ENCODE measurements at regions not wholly inside any gene's neighbourhood (a gene's known extent, or its start where the extent isn't known, plus 50 kb on each side); places are given as distances from the start of the nearest gene placed in this dataset.

- TF ChIP-seq TEAD4 (IDR thresholded peaks at IDR 0.05) (no peak), USF1 (IDR thresholded peaks at IDR 0.05) (no peak), NFIC (IDR thresholded peaks at IDR 0.05) (no peak), CEBPB (IDR thresholded peaks at IDR 0.05) (no peak), TCF12 (IDR thresholded peaks at IDR 0.05; ENCODE audit: low read depth) (no peak), YY1 (IDR thresholded peaks at IDR 0.05; ENCODE audit: low read depth) (no peak), CREB1 (IDR thresholded peaks at IDR 0.05; ENCODE audit: low read depth) (no peak), ZBTB7A (IDR thresholded peaks at IDR 0.05; ENCODE audit: low read depth) (no peak), EP300 (IDR thresholded peaks at IDR 0.05; ENCODE audit: borderline replicate concordance) (no peak), TAF1 (IDR thresholded peaks at IDR 0.05; ENCODE audit: low read depth) (no peak), EGR1 (IDR thresholded peaks at IDR 0.05) (no peak), RAD21 (IDR thresholded peaks at IDR 0.05; ENCODE audit: low read depth) (no peak), MAX (IDR thresholded peaks at IDR 0.05) (no peak), REST (IDR thresholded peaks at IDR 0.05; ENCODE audit: low read depth) (no peak), FOXM1 (IDR thresholded peaks at IDR 0.05; ENCODE audit: borderline replicate concordance, low read depth) (no peak)
These were observed 848.3 kb downstream of the METTL15 start for GRCh38 chr11:28956446-28956845.

GRCh38 chr11:28951191-28951590, 843.0 kb downstream of the METTL15 start:
- TF ChIP-seq CREB1 (IDR thresholded peaks at IDR 0.05; ENCODE audit: low read depth) (no peak), RAD21 (IDR thresholded peaks at IDR 0.05; ENCODE audit: low read depth) (no peak), EP300 (IDR thresholded peaks at IDR 0.05; ENCODE audit: borderline replicate concordance) (no peak), FOXM1 (IDR thresholded peaks at IDR 0.05; ENCODE audit: borderline replicate concordance, low read depth) (no peak), REST (IDR thresholded peaks at IDR 0.05; ENCODE audit: low read depth) (no peak)

- TF ChIP-seq TEAD4 (IDR thresholded peaks at IDR 0.05), result no peak
- TF ChIP-seq EP300 (IDR thresholded peaks at IDR 0.05; ENCODE audit: borderline replicate concordance), result no peak
- no peak for TF ChIP-seq NFIC (IDR thresholded peaks at IDR 0.05)
- no peak for TF ChIP-seq MAX (IDR thresholded peaks at IDR 0.05)
- TF ChIP-seq USF1 (IDR thresholded peaks at IDR 0.05), result no peak
- TF ChIP-seq TCF12 (IDR thresholded peaks at IDR 0.05; ENCODE audit: low read depth), result no peak
- TF ChIP-seq YY1 (IDR thresholded peaks at IDR 0.05; ENCODE audit: low read depth), result no peak
- no peak for TF ChIP-seq RAD21 (IDR thresholded peaks at IDR 0.05; ENCODE audit: low read depth)
- TF ChIP-seq EGR1 (IDR thresholded peaks at IDR 0.05), result no peak
These were observed 831.2 kb downstream of the METTL15 start for GRCh38 chr11:28939381-28939780.

GRCh38 chr11:28938091-28938490, 829.9 kb downstream of the METTL15 start:
- no peak for TF ChIP-seq EP300 (IDR thresholded peaks at IDR 0.05; ENCODE audit: borderline replicate concordance)
- TF ChIP-seq USF1 (IDR thresholded peaks at IDR 0.05), result no peak
- TF ChIP-seq CREB1 (IDR thresholded peaks at IDR 0.05; ENCODE audit: low read depth), result no peak
- TF ChIP-seq ZBTB7A (IDR thresholded peaks at IDR 0.05; ENCODE audit: low read depth), result no peak
- no peak for TF ChIP-seq CEBPB (IDR thresholded peaks at IDR 0.05)
- TF ChIP-seq FOXM1 (IDR thresholded peaks at IDR 0.05; ENCODE audit: borderline replicate concordance, low read depth), result no peak
- TF ChIP-seq EGR1 (IDR thresholded peaks at IDR 0.05), result no peak
- no peak for TF ChIP-seq REST (IDR thresholded peaks at IDR 0.05; ENCODE audit: low read depth)
- no peak for TF ChIP-seq TCF12 (IDR thresholded peaks at IDR 0.05; ENCODE audit: low read depth)
- TF ChIP-seq RAD21 (IDR thresholded peaks at IDR 0.05; ENCODE audit: low read depth), result no peak
- no peak for TF ChIP-seq TEAD4 (IDR thresholded peaks at IDR 0.05)
- no peak for TF ChIP-seq TAF1 (IDR thresholded peaks at IDR 0.05; ENCODE audit: low read depth)
- no peak for TF ChIP-seq MAX (IDR thresholded peaks at IDR 0.05)
- TF ChIP-seq NFIC (IDR thresholded peaks at IDR 0.05), result no peak
- no peak for TF ChIP-seq YY1 (IDR thresholded peaks at IDR 0.05; ENCODE audit: low read depth)

Measured in Ishikawa (cell line).